ENCODE measurements at regions not wholly inside any gene's neighbourhood (a gene's known extent, or its start where the extent isn't known, plus 50 kb on each side); places are given as distances from the start of the nearest gene placed in this dataset.
"Not testable (repeated sequence)": the region's sequence is repeated elsewhere in the genome, so short reads cannot be mapped to it uniquely, and the experiment has no call there.

DNA sequence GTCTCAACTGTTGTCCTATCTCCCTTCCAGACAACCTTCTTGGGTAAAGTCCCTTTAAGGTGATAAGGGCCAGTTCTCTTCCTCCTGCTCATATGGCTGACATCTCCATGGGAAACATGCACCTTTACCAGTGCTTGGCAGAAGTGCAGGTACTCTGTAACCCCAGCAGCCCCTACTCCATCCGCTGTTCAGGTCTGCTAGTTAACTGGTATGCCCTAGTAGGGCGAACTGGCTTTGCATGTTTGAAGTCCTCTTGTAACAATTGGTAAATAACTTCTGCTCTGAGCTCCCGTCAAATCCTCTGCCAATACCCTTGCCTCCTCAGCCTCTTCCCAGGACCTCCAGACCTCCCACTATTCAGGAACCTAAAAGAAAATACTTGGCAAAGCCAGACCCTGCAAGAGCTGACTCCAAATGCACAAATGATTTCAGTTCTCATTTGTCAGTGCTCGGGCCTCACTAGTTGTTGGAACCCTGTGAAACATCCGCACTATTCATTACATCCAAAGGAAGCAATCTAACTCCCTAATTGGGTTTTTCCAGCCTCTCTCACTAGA, 703.7 kb downstream of the MAFB start:
- DNase-seq (ENCODE audit: low spot score): no peak

DNA sequence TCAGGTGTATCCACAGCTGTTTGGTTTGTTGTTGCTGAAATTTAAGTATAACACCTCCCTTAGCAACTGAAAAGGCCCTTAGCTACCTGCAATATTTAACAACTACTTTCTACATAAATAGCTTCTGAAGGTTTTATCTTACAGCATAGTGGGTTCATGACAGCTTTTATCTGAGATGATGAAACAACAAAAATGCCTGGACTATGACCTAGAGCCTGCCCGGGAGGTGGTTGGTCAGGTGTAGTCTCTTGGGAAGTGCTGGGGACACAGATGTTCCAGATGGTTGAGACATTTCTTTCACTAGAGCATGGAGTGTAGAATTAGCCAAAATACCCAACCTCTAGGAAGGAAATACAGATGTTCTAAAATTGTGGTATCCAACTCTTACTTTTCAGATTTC, 705.4 kb downstream of the MAFB start:
- DNase-seq (ENCODE audit: low spot score): no peak

DNA sequence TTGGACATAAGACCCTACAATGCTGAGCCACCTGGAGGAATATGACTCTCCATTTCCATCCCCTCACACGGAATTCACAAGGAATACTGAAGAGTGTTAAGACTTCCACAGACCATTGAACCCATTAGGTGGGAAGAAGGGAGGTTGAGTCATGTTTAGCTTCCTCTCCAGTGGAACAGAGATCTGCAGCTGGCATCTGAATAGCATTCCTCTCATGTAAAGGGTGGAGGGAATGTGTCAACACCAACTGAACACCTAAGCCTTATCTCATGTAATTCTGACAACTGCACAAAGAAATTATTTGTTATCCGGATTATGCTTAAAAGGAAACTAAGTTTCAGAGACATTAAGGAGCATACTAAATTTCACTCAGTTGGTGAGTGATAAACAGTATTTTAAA, 705.9 kb downstream of the MAFB start:
- no peak for DNase-seq (ENCODE audit: low spot score)

DNA sequence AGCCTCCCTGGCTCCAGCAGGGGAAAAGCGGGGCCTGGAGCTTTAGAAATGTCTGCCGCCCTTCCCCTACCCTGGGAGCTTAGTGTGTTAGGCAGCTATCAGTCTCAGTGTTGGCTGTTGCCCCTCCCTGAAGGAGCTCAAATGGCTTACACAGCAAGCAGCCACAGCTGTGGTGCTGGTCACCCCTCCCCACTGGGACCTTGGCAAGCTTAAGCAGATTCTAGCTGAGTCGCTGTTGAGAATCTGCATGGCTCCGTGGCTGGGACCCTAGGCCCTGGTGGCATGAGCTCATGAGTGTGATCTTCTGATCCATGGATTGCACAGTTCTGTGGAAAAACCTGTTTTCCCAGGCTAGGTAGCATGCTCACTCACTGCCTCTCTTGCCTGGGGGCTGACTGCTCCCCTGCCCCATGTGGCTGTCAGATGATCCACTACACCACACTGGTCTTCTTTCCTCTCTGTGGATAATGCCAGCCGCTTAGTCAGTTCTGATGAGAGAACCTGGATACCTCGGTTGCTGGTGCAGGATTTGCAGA, 714.0 kb downstream of the MAFB start:
- no peak for DNase-seq (ENCODE audit: low spot score)

DNA sequence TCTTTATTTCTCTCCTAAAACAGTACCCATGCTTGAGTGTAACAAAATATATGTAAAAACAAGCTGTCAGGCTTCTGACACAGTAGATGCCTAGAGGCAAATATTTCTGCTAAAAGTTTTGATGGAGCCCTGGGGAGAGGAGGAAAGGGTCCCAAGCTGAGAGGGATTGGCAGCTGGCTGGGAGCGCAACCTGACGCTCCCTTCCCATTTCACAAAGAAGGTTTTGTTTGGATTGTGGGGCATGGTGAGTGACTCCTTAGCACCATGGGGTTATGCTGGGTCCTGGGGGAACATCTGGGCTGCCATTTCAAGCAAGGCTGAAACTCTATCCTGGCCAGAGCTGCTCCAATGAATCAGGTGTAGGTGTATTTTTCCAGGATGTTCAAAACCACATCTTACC, 720.5 kb downstream of the MAFB start:
- no peak for DNase-seq (ENCODE audit: low spot score)

DNA sequence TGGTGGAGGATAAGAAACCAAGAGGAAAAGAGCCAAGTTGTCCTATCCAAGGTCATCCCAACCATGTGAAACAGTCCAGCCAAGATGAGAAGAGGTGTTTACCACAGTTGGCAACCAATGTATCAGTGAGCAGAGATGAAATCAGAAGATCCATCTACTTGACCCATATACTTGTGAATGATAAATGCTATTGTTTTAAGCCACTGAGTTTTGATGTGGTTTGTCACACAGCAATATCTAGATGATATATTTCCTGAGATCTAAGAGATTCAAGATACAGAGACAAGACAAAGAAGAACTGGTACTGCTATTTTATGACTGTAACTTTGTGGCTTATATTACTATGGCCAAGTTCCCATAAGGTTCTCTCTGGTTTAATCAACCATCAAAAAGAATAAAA, 721.2 kb downstream of the MAFB start:
- DNase-seq (ENCODE audit: low spot score): no peak

DNA sequence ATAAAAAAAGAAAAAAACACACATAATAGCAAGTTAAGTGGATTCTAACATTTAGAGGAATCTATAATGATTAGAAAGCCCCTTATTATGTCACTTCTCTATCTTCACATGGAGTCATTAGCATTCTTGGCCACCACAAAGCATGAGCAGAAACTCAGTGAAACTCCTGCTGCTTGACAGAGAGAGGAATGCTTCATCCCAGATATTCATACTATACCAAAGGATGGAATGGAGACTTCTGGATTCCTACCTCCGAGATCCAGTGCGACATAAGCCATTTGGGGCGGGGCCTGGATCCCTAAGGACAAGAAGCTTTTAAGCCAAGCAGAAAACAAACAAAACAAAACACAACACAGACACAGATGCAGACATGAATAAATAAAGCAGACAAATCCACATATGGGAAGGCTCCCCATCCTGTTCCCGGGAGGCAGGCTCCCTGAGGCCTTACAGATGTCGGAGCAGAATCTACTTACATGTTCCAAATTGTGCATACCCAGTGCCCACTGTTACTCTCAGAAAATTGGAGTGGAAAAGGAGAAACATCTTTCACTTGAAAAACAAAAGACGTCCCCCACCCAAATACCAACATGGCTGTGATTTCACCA, 727.3 kb downstream of the MAFB start:
- no peak for DNase-seq (ENCODE audit: low spot score)

DNA sequence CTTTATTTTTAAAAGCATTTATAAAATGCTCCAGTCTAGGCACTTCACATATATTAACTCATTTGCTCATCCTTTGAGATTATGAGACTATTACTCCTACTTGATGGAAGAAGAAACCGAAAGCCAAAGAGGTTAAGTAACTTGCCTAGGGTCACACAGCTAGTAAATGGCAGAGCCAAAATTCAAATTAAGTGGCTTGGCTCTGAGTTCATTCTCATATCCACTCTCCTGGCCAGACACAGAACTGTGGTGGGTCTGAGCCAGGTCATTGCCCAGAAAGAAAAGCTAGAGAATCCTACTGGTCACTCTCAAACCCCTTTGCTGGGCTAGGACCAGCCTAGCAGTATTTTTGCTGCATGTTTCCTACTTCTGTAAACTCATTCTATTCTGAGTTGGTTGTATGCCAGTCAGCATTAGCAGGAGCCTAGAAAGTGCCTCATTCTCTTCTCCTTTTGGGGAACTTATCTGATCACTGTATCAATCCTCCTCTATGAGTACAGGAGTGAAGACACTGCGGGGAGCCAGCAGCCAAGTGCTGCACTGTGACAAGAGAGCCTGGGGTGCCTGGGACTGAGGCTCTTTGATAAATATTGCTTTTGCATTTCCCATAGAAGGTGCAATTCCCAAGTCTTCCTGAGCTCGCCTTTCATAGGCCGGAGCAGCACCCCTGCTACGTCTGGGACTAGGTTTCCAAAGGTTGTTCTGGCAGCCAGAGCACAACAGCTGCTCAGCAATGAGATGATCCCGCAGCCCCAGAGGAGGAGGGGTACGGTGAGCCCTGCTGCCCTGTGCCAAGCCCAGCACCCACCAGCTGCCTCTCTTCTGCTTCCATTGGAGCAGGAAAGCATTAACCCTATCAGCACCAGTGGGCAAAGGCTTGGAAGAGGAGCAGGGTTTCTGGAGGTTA, 728.3 kb downstream of the MAFB start:
- DNase-seq (ENCODE audit: low spot score): no peak

DNA sequence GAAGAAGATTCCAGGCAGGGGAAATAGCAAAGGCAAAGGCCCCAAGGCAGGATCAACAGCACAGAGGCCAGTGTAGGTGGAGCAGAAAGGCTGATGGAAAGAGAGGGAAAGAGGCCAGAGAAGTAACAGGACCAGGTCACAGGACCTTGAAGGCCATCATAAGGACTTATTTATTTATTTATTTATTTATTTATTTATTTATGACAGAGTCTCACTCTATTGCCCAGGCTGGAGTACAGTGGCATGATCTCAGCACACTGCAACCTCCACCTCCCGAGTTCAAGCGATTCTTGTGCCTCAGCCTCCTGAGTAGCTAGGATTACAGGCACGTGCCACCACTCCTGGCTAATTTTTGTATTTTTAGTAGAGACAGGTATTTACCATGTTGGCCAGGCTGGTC, 731.1 kb downstream of the MAFB start:
- DNase-seq (ENCODE audit: low spot score): not testable (repeated sequence)

DNA sequence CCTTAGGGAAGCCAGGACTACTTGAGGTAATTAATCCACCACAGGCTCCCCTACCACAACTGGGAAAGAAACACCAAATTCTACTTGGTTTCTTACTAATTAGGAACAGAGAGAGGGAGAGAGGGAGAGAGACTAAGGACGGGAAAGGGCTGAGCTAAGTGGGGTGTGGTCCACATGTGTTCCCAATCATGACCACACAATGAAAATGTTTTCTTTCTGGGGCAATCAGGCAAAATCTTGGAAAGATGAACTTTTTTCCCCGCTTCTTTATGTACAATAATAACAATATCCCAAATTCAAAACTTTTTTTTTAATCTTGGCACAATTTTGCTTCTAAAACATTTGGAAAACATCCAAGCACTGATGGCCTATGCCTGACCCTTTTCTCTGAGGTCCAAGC, 734.4 kb downstream of the MAFB start:
- no peak for DNase-seq (ENCODE audit: low spot score)

DNA sequence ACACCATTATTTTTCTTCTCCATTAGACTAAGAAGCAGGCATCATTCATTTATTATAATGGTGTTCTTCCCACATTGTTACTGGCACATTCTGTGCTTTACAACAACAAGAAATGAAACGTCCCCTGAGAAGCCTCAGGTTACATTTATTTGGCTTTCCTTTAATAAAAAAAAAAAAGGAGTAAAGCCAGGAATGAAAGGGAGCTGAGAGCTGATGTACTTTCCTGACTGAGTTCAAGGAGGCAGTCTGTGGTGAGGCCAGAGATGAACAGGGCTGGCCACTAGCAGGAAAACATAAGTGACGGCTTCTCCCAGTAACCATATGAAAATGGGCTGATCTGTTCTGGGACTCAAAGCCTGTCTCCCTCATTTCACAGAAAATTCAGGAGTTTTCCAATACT, 742.1 kb downstream of the MAFB start:
- DNase-seq (ENCODE audit: low spot score): no peak

DNA sequence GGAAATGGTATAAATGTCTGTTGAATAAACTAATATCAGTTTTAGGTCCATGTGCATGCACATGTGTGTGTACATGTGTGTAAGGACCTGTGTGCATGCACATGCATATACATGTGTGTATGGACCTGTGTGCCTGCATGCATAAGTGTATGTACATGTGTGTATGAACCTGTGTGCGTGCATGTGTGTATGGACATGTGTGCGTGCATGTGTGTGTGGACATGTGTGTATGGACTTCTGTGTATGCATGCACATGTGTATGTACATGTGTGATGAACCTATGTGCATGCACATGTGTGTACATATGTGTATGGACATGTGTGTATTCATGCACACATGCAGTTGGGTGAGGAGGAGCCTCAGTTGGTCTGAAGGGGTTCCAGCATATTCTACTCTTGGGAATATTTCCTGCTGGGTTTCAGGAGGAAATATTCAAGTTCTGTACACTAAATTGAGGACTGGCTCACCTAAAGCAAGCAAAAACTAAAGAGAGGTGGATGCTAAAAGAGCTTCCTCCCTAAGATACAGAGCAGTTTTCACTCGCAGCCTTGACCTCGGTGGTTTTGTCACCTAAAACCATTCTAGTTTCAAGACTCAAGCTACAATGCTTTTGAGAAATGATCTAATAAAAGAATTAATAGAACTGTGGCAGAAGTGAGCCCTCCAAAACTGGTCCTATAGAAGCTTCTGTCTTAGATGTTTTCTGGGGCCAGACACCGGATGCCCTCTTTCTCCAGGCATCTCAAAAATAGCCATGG, 742.8 kb downstream of the MAFB start:
- DNase-seq (ENCODE audit: low spot score): no peak

DNA sequence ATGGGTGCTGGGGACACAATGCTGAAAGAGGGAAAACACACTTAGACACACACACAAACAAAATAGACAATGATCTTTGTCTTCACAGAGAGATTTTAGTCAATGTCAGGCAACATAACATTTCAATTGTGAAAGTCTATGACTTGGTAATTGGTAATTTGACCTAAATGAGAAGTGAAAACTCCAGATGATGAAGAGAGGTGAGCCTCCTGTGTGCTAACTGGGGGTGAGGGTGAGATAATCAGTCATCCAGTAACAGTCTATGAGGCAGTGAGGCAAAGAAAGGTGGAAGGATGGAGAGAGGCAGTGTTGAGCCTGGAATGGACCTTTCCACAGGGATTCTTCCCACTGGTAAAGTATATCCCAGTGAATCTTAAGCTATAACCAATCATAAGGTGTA, 744.2 kb downstream of the MAFB start:
- no peak for DNase-seq (ENCODE audit: low spot score)

DNA sequence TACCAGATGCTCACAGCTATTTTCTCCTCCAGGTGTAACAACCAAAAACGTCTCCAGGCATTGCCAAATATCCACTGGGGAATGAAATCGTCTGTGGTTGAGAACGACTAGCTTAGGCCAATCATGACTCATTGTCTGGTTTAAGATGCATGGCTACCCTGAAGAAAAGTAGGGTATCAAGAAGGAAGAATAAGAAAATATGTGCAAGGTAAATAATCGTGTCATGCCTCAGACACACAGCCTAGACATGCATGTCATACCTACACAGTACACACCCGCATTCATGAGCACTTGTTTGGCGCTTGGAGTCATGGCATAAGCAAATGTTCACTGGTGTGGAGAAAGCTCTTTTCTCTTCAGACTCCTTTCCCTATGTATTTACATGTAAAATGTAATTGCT, 745.7 kb downstream of the MAFB start:
- DNase-seq (ENCODE audit: low spot score): no peak

DNA sequence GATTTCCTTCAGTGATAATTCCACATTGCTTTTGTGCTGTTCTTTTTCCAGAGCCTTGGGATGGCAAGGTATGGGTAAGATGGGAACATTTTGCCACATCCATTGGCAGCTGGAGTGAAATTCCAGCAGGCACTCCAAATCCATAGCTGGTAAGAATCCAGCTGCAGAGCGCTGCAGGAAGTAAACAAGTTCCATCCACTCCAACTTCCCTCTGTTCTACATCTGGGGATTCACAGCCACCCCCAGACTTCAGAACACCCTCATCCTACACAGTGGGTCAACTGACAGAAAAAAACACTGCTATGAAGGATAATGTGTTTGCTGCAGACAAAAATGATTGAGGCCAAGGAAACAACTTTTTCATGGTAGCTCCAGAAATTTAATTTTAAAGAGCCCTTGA, 747.8 kb downstream of the MAFB start:
- DNase-seq (ENCODE audit: low spot score): no peak

DNA sequence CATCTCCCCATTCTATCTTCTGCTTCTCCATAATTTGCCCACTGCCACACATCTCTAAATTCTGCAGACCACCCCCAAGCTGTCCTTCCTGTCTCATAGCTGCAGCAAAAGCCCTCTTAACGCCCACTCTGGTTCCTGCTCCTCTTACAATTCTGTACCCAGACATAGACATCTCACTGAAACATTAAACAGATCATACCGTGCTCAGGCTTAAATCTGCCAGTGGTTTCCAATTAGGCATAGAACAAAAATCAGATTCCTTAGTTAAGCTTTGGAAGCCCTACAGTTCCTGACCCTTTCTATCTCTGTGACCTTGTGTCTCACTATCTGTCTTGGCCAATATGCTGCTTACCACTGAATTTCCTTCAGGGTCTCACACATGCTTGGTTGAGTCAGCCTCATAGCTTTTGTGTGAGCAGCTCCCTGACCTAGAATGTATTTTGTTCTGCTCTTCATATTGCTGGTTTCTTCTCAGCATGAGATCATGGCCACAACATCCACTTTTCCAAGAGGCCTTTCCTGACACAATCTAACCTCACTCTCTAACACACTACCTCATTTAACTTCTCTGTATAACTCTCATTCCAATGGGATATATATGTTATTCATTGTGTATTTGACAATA, 749.7 kb downstream of the MAFB start:
- no peak for DNase-seq (ENCODE audit: low spot score)

DNA sequence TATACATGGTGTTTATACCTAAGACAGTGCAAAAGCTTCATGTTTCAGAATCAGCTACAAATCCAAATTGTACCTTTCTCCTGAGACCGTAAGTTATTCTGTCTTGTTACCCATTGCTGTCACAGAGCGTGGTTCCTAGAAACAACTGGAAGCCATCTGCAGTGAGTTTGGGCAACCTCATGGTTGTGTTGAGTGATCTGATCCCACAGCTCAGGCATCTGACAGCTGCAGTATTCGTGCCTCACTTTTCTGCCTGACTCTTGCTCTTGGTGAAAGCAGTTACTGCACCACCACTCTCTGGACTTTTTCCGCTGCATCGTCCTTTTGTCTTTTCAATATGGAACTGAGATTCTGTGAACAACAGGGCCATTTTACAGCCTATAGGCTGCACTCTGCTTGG, 752.6 kb downstream of the MAFB start:
- DNase-seq (ENCODE audit: low spot score): no peak

DNA sequence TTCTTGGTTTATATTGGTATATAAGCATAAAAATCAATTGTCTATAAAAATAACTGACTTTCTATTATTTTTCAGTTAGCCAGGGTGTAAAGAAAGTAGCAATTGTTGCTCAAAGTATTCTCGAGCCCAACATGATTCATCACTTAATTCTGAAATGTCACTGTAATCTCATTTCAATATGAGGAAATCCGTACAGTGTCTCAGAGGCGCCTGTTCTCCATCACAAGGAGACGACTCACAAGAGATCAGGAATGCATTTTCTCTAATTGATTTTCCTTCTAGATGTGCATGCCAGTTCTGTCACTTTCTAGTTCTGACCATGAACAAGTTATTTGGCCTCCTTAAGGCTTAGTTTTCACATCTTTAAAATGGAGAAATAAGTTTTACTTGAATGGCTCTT, 753.1 kb downstream of the MAFB start:
- DNase-seq (ENCODE audit: low spot score): no peak

DNA sequence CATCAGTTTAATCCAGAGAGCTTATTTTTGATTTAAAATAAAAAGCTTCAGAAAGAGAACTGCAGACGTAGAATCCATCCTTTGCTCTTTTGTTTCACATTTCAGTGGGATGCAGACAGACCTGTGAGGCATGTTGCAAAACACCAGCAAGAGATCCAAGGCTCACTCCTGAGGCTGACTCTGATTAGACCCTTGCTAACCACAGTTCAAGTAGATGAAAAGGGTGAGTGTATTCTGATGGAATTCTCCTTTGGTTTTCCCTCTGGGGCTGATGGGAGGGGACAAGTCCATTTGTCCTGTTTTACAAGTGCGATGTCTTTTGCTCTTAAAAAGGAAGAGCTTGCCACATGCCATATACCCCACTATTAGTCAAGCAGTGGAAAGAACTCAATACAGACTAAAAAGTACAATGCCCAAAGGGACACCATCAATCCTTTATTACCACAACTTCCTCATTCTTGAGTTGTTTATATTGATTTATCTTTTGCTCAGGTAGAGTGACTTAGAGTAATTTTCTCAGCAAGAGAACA, 772.7 kb downstream of the MAFB start:
- DNase-seq (ENCODE audit: low spot score): no peak

DNA sequence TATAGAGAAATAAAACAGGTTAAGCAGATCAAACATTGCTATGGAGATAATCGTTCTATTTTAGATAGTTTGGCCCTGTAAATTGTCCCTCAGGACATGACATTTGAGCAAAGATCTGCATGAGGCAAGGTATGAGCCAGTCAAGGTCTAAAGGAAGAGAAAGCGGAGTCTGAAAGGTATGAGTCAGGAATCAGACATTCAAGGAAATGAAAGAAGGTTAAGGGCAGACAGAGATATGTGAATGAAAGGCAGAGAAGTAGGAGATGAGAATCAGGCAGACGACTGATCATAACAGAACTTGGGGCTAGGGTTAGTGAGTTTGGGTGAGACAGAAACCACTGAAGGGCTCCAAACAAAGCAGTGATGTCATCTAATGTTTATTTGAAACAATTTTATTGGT, 775.8 kb downstream of the MAFB start:
- DNase-seq (ENCODE audit: low spot score): no peak

DNA sequence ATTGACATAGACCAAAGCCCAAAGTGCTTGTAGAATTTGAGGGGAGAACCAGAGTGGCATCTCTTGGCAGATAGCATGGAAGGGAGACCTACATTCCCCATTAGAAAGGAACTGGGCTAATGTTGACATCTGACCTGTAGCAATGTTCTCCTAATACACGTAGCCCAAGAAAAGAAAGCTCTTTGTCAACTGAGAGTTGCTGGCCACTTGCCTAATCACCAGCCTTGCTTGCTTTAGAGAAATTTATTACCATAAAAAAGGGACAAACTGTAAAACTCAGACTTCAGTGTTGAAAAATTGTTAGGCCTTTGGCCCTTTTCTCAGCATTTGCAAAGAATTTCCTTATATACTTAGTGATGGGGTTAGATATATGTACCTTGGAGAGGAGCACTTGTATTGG, 777.5 kb downstream of the MAFB start:
- DNase-seq (ENCODE audit: low spot score): no peak

DNA sequence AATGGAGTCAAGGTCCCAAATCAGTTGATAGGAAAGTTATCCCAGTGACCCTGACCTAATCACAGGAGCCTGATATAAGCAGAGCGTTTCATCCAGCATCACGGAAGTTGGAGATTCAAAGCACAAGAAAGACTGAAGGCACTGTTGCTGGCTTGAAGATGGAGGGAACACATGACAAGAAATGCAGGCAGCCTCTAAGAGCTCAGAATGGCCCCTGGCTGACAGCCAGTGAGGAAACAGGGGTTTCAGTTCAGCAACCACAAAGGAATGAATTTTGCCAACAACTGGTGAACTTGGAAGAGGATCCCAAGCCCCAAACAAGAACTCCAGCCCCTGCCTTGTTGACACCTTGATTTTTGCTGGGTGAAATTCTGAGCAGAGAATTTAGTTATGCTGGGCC, 778.5 kb downstream of the MAFB start:
- DNase-seq (ENCODE audit: low spot score): no peak

Data from hepatic stellate cell (primary cell).